ENCODE measurements at regions not wholly inside any gene's neighbourhood (a gene's known extent, or its start where the extent isn't known, plus 50 kb on each side); places are given as distances from the start of the nearest gene placed in this dataset.

GRCh38 chr6:81861281-81861680, 108.8 kb upstream of the TENT5A start:
- DNase-seq (ENCODE audit: low spot score), result no peak

GRCh38 chr6:81859884-81860283, 107.4 kb upstream of the TENT5A start:
- DNase-seq (ENCODE audit: low spot score), result no peak

DNA sequence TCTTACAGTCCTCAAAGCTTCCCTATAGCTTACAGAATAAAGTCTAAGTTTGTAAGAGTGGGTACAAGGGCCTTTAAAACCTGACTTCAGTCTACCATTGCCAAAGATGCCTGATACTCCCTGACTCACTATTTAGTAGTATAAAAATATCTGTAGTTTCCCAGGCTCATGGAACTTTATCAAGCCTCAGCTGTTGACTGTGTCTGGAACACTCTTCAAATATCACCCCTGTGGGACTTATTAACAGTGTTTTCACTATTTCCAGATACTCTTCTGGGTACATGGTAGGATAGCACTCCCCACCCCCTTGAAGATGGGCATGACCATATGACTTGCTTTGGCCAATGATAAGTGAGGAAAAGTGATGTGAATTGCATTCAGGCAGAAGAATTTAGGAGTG, 105.3 kb upstream of the TENT5A start:
- no peak for DNase-seq (ENCODE audit: low spot score)

DNA sequence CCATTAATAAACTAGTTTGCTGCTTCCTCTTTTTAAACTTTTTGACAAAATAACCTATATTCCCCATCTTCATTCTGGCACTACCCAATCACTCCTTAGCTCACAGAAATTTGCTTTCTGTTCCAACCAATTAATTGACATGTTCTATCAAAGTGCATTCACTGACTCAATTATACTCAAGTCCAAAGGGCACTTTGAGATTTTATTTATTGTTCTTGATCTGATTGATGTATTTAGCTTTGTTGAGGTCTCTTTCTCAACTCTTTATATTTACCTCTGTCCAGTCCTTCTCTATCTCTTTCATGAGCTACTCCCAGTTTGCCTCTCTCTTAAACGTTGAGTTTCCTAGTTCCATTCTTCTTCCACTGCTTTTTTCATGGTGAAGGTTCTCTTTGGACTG, 104.4 kb upstream of the TENT5A start:
- no peak for DNase-seq (ENCODE audit: low spot score)

- no peak for DNase-seq (ENCODE audit: low spot score)
Measured at GRCh38 chr6:81854474-81854873, 102.0 kb upstream of the TENT5A start.

DNA sequence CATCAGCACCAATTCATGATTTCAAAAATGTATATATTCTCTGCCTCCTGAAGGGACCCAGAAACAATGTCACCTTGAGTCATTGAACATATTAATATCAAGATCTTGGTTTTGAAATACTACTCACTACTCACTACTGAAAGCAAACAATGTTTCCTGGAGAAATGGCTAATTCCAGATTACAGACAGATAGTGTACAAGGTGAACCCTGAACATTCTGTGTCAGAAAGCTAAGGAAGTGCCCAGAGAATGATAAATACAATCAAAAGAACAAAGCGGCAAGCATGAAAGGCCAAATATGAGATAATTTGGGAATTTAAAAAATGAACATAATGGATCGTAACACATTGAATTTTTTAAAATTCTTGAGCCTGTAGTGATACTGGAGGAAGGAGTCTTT, 101.5 kb upstream of the TENT5A start:
- DNase-seq (ENCODE audit: low spot score), result no peak

DNA sequence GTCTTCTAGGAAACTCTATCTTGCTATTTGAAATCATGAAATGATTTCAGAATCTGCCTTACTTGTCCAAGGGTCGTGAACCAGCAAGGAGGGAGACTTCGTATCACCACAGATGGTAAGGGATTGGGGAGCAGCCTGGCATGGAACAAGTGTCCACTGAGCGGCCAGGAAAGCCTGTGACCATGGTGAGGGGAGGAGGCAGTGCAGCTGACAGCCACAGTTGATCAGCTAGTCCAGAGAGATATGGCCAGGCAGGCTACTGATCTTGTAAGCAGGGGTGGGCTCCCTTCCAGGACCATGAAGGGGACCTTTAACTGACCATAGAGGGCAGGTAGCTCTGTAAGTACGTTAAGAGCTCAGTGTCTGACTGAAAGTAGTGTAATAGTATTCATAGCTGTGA, 96.8 kb upstream of the TENT5A start:
- DNase-seq (ENCODE audit: low spot score), result no peak

- no peak for DNase-seq (ENCODE audit: low spot score)
Measured at GRCh38 chr6:81847866-81848265, 95.4 kb upstream of the TENT5A start.

- DNase-seq (ENCODE audit: low spot score), result peak; percentile 44
Measured at GRCh38 chr6:81844686-81845085, 92.2 kb upstream of the TENT5A start.

DNA sequence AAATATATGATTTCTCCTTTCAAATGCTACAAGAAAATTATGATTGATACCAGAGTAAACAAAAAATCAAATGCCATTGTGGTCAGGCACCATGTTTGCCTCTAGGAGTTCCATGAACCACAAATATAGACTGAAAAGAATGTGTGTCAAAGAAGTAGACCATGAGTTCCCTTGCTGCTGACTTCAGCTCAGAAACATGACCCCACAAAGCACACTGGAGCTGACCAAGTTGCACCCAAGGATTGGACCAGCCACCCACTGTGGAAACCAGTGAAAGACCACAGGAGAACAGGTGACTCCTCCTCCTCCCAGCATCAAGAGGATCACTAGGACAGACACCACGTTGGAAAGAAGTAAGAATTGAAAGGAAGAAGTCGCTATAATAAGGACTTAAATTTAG, 90.8 kb upstream of the TENT5A start:
- no peak for DNase-seq (ENCODE audit: low spot score)

GRCh38 chr6:81842254-81842653, 89.8 kb upstream of the TENT5A start:
- DNase-seq (ENCODE audit: low spot score), result no peak

DNA sequence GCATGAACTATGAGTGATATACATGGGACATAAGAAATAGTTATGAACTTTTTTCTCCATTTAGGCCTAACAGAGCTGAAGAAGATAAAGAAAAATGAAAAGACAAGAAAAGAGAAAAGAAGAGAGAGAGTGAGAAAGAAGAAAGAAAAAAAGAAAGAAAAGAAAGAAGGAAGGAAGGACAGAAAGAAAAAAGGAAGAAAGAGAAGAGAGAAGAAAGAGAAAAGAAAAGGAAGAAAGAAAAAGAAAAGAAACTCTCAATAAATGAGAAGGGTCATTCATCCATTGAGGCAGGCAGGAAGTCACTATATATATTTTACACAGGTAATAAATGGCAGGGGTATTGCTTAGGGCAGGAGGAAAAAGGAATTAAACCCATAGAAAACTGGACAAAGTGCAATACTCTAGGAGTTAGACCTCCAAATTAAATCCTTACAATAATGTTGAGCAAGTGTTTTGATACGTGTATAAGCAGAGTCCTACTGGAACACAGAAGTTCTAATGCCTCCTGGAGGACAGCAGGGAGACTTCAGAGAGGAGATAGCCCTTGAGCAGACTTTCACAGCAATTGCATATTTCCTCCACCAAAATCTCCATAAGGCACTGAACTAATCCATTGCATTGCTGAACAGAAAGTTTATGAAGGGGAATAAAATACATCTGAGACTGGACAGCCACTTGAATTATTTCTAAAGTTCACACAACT, 86.4 kb upstream of the TENT5A start:
- no peak for DNase-seq (ENCODE audit: low spot score)

DNA sequence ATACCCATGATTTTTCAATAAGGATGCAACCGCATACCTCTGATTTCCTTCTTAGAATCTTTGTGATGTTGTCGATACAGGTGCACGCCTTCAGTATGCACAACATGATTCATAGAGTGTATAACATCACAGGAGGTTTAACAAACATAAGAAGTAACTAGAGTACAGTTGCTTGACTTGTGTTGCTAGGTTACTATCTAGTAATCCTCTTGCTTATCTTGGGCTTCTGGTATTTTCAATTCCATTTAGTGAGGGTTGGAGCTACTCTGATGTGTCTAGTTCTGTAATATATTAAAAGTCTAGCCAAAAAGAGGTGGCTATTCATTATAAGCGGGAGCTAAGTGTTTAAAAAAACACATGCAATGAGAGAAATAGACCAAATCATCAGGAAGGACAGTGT, 85.5 kb upstream of the TENT5A start:
- no peak for DNase-seq (ENCODE audit: low spot score)

DNA sequence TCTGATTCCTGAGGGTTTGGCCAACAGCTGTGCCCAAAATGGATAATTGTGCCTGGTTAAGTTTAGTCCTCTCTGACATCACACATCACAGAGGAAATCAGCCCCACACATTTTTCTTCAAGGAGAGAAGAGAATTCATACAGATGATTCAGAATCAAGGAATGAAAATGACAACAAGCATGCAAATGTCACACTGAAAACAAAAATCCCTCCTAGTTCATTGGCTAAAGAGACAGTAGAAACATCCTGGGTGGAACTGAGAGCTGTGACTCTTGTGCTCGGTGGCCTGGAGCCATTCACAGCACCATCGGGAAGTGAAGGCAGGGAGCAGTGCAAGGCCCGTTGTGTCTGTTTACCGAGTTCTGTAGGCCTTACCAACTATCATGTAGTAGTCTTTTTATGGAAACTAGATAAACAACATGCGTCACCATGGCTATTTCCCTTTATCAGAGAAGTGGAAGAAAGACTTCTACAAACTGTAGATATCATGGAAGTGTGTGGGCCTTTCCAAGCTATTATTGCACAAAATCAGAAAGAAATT, 81.7 kb upstream of the TENT5A start:
- DNase-seq (ENCODE audit: low spot score), result peak; percentile 60

GRCh38 chr6:81832304-81832703, 79.8 kb upstream of the TENT5A start:
- no peak for DNase-seq (ENCODE audit: low spot score)

DNA sequence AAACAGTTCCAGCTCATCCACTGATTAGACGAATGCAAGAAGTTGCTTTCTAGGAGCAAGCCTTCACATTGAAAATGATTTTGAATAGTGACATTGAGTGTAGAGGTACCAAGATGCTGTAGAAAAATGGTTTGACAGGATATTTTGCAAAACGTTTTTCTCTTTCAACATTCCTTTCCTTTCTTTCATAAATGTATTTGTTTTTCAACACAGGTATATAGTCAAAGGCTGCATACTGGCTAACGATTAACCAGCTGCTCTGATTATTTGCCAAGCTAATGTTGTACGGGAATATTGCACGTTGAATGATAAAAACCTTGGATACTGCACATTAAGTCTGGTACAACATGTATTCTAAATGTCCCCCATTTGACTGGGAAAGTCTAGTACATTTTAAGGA, 78.8 kb upstream of the TENT5A start:
- no peak for DNase-seq (ENCODE audit: low spot score)

DNA sequence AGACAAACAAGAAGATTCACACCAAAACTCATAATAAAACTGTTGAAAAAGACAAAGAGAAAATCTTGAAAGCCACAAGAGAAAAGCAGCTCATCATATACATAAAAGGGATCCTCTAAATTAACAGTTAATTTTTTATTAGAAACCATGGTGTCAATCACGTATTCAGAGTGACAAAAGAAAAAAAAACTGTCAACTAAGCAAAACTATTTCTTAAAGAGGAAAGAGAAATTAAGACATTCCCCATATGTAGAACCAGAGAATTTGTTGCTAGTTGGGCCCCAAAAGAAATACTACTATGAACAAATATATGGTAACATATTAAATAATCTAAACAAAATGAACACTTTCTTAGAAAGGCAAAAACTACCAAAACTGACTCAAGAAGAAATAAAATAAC, 74.3 kb upstream of the TENT5A start:
- no peak for DNase-seq (ENCODE audit: low spot score)

DNA sequence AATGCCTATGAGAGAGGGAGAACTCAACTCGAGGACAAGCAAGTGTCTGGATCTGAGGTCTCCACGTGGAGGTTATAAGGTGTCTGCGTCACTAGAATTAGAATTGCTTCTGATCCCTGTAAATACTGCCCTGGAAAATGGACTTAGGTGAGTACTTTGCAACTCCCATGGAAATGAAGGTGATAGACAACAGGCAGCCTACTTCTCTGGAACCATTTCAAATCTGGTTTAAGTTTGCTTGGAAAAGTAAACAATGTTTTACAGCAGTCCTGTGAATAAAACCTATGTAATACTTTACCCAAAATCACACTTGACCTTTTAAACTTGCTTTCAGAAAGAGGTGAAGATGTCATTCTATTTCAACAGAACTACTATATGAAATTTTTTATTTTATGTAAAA, 70.1 kb upstream of the TENT5A start:
- no peak for DNase-seq (ENCODE audit: low spot score)

GRCh38 chr6:81821449-81821848, 69.0 kb upstream of the TENT5A start:
- DNase-seq (ENCODE audit: low spot score), result no peak

- DNase-seq (ENCODE audit: low spot score), result no peak
Measured at GRCh38 chr6:81820980-81821379, 68.5 kb upstream of the TENT5A start.

DNA sequence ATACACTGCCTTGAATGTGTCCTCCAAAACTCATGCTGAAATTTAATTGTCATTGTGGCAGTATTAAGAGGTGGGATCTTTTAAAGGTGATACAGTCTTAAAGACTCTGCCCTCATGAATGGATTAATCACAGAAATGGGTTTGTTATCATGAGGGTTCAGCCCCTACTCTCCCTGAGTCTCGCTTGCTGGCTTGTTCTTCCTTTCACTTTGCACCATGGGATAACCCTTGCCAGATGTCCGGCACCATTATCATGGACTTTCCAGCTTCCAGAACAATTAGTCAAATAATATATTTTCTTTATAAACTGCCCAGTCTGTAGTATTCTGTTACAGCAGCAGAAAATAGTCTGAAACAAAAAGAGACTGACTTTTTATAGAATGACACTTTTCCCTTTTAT, 67.9 kb upstream of the TENT5A start:
- no peak for DNase-seq (ENCODE audit: low spot score)

GRCh38 chr6:81819767-81820166, 67.3 kb upstream of the TENT5A start:
- DNase-seq (ENCODE audit: low spot score), result no peak

GRCh38 chr6:81818901-81819361, 66.5 kb upstream of the TENT5A start:
- DNase-seq (ENCODE audit: low spot score), result no peak

GRCh38 chr6:81816380-81816779, 63.9 kb upstream of the TENT5A start:
- DNase-seq (ENCODE audit: low spot score), result no peak
